ENCODE measurements at regions not wholly inside any gene's neighbourhood (a gene's known extent, or its start where the extent isn't known, plus 50 kb on each side); places are given as distances from the start of the nearest gene placed in this dataset.

- peaks cover 30% of the 10 kb centered on the region for H3K4me1 Mint-ChIP-seq
- peaks cover 8% of the 10 kb centered on the region for H3K9me3 Mint-ChIP-seq
- no peak for TF ChIP-seq CTCF (IDR thresholded peaks at IDR 0.05)
- H3K27me3 Mint-ChIP-seq (ENCODE audit: low read depth, poor library complexity): peaks cover 3% of the 10 kb centered on the region
- H3K27ac Mint-ChIP-seq: no peak overlapping the region
- no peak for DNase-seq
- H3K4me3 Mint-ChIP-seq: no peak overlapping the region
- H3K36me3 Mint-ChIP-seq (ENCODE audit: low read depth): no peaks in the 10 kb centered on the region
These were observed 493.8 kb downstream of the SHQ1 start for GRCh38 chr3:72354486-72354885.

DNA sequence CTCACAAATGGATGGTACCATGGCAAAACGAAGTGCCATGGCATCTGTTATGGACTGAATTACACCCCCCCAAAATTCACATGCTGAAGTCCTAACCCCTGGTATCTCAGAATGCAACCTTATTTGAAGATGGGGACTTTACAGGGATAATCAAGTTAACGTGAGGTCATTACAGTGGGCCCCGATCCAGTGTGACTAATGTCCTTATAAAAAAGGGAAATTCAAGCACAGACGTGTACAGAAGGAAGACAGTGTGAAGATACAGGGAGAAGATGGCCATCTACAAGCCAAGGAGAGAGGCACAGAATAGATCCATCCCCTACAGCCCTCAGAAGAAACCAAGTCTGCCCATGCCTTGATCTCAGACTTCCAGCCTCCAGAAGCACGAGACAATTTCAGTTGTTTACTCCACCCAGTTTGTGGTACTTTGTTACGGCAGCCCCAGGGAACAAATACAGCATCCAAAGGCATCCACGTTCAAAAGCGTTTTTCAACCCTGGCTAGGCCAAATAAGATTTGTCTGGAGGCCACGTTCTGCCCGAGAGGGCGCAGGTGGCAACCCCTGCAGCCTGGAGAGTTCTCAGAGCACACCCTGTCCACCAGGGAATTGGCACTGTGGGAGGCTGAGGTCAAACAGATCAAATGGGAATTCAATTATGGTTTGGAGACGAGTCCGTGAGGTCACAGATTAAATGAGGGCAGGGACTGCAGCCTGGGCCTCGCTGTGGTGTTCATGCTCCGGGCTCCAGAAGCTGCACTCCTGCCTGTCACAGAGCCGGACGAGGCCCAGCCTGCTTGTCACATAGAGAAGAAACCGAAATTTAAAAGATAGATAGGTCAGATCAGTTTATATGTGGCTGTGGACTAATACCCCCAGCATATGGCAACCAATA is 494.8 kb downstream of the SHQ1 start:
- Mint-ChIP-seq H3K36me3 (ENCODE audit: low read depth) (no peaks in the 10 kb centered on the region), H3K4me1 (peaks cover 30% of the 10 kb centered on the region), H3K4me3 (no peak overlapping the region), H3K9me3 (peaks cover 2% of the 10 kb centered on the region), H3K27ac (no peak overlapping the region), H3K27me3 (ENCODE audit: low read depth, poor library complexity) (peaks cover 3% of the 10 kb centered on the region)
- no peak for TF ChIP-seq CTCF (IDR thresholded peaks at IDR 0.05)
- no peak for DNase-seq

DNA sequence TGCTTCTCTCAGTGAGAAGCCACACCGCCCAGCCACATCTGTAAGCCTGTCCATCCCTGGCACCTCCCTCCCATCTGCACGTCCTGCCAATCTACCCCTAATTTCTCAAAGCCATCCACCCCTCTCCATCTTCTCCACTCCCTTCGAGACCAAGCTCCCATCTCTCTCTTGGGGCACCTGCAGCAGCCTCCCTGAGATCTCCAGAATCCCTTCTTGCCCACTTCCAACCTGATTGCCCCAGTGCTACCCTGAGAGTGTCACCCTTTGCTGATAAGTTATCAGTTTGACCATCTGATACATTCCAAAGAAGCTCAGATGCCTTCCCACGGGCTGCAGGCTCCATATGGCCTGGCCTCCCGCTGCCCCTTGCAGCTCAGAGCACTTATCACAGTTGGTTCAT is 496.1 kb downstream of the SHQ1 start:
- H3K4me3 Mint-ChIP-seq: no peak overlapping the region
- H3K27ac Mint-ChIP-seq: no peak overlapping the region
- H3K4me1 Mint-ChIP-seq: peaks cover 30% of the 10 kb centered on the region
- H3K36me3 Mint-ChIP-seq (ENCODE audit: low read depth): no peaks in the 10 kb centered on the region
- TF ChIP-seq CTCF (IDR thresholded peaks at IDR 0.05): no peak
- no peaks in the 10 kb centered on the region for H3K9me3 Mint-ChIP-seq
- no peak for DNase-seq
- H3K27me3 Mint-ChIP-seq (ENCODE audit: low read depth, poor library complexity): peaks cover 3% of the 10 kb centered on the region

DNA sequence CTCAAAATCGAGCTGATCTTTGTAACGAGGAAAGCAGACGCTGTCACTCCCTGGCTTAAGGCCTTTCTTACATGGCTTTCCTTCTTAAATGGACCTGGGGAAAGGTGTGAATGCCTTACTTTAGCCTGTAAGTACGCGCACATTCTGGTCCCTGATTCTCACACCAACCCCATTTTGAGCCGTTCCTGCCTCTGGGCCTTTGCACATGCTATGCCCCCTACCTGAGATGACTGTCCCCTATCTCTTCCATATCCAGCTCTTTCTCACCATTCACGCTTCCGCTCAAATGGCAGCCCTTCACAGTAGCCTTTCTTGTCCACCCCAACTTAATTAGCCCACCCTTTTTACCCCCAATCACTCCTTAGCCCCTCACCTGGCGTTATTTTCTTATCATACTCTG is 496.7 kb downstream of the SHQ1 start:
- Mint-ChIP-seq H3K27me3 (ENCODE audit: low read depth, poor library complexity) (peaks cover 3% of the 10 kb centered on the region), H3K36me3 (ENCODE audit: low read depth) (no peaks in the 10 kb centered on the region), H3K27ac (no peak overlapping the region), H3K9me3 (no peaks in the 10 kb centered on the region), H3K4me3 (no peak overlapping the region), H3K4me1 (peaks cover 34% of the 10 kb centered on the region)
- no peak for DNase-seq
- TF ChIP-seq CTCF (IDR thresholded peaks at IDR 0.05): no peak

- no peak for TF ChIP-seq CTCF (IDR thresholded peaks at IDR 0.05)
- H3K4me3 Mint-ChIP-seq: no peak overlapping the region
These were observed 497.3 kb downstream of the SHQ1 start for GRCh38 chr3:72350761-72351505.

More at GRCh38 chr3:72350761-72351505, 497.3 kb downstream of the SHQ1 start:
- no peak for DNase-seq
- H3K27ac Mint-ChIP-seq: no peak overlapping the region
- no peaks in the 10 kb centered on the region for H3K9me3 Mint-ChIP-seq
- H3K4me1 Mint-ChIP-seq: peaks cover 40% of the 10 kb centered on the region
- no peaks in the 10 kb centered on the region for H3K36me3 Mint-ChIP-seq (ENCODE audit: low read depth)
- peaks cover 3% of the 10 kb centered on the region for H3K27me3 Mint-ChIP-seq (ENCODE audit: low read depth, poor library complexity)
